ENCODE measurements at regions not wholly inside any gene's neighbourhood (a gene's known extent, or its start where the extent isn't known, plus 50 kb on each side); places are given as distances from the start of the nearest gene placed in this dataset.

GRCh38 chr10:24039315-24039714 lies 169.6 kb upstream of the KIAA1217 start:
- no peaks in the 10 kb centered on the region for H3K4me1 ChIP-seq (ENCODE audit: control extremely low read depth in 1 of 4, control insufficient read depth in 4 of 4, insufficient read depth in 4 of 4, low read length in 3 of 4)
- H3K27ac ChIP-seq (ENCODE audit: insufficient read depth in 1 of 2, low read depth in 1 of 2, low read length in 2 of 2, poor library complexity in 1 of 2, severe bottlenecking in 2 of 2) = no peak overlapping the region
- H3K27me3 ChIP-seq (replicated peaks in 2 of 5; ENCODE audit: control insufficient read depth in 4 of 5, insufficient read depth in 5 of 5, low read length in 4 of 5) = no peaks in the 10 kb centered on the region
- WGBS (ENCODE audit: insufficient coverage) = 80% methylated on average over 1 of the region's 5 CpGs
- no peak for DNase-seq
- H3K4me3 ChIP-seq (ENCODE audit: control insufficient read depth in 1 of 7, extremely low read depth in 1 of 7, insufficient read depth in 4 of 7, low read depth in 2 of 7, low read length in 6 of 7) = no peak overlapping the region
- POLR2A ChIA-PET = no interaction called here
- H3K9me3 ChIP-seq (ENCODE audit: control extremely low read depth in 1 of 5, control insufficient read depth in 4 of 5, insufficient read depth in 2 of 5, low read depth in 1 of 5, low read length in 4 of 5) = no peaks in the 10 kb centered on the region
- CTCF ChIA-PET = interaction anchor here (0.9 kb wide), 1 partner anchor 27 kb away, joined by 4 read pairs; no protein-coding TSS in a partner anchor
- no peaks in the 10 kb centered on the region for H3K36me3 ChIP-seq (ENCODE audit: control insufficient read depth in 4 of 4, insufficient read depth in 4 of 4, low read length in 3 of 4)

DNA sequence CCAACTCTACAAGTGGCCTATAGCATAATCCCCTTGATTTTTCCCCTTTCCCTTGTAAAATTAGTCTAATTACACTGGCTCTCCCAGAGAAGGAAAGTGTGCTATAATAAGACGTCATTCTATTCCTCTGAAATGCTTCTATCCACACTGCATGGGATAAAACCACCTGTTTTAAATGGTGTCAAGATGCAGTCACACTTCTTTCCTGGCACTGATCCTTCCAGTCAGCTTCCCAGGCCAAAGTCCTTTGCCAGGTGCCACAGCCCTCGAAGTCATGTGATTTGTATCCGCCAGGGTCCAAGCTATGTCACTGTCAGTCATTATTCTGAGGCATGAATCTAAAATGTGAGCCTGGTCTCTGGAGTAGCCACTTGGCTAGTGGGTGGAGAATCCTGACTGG lies 169.0 kb upstream of the KIAA1217 start:
- no peaks in the 10 kb centered on the region for H3K36me3 ChIP-seq (ENCODE audit: control insufficient read depth in 4 of 4, insufficient read depth in 4 of 4, low read length in 3 of 4)
- CTCF ChIA-PET = interaction anchor here (0.9 kb wide), 1 partner anchor 28 kb away, joined by 4 read pairs; no protein-coding TSS in a partner anchor
- H3K4me1 ChIP-seq (ENCODE audit: control extremely low read depth in 1 of 4, control insufficient read depth in 4 of 4, insufficient read depth in 4 of 4, low read length in 3 of 4) = no peaks in the 10 kb centered on the region
- WGBS (ENCODE audit: insufficient coverage) = 100% methylated on average over 3 of the region's 3 CpGs
- no peaks in the 10 kb centered on the region for H3K9me3 ChIP-seq (ENCODE audit: control extremely low read depth in 1 of 5, control insufficient read depth in 4 of 5, insufficient read depth in 2 of 5, low read depth in 1 of 5, low read length in 4 of 5)
- no peak overlapping the region for H3K27ac ChIP-seq (ENCODE audit: insufficient read depth in 1 of 2, low read depth in 1 of 2, low read length in 2 of 2, poor library complexity in 1 of 2, severe bottlenecking in 2 of 2)
- POLR2A ChIA-PET = no interaction called here
- no peak overlapping the region for H3K4me3 ChIP-seq (ENCODE audit: control insufficient read depth in 1 of 7, extremely low read depth in 1 of 7, insufficient read depth in 4 of 7, low read depth in 2 of 7, low read length in 6 of 7)
- no peaks in the 10 kb centered on the region for H3K27me3 ChIP-seq (replicated peaks in 2 of 5; ENCODE audit: control insufficient read depth in 4 of 5, insufficient read depth in 5 of 5, low read length in 4 of 5)
- no peak for DNase-seq

DNA sequence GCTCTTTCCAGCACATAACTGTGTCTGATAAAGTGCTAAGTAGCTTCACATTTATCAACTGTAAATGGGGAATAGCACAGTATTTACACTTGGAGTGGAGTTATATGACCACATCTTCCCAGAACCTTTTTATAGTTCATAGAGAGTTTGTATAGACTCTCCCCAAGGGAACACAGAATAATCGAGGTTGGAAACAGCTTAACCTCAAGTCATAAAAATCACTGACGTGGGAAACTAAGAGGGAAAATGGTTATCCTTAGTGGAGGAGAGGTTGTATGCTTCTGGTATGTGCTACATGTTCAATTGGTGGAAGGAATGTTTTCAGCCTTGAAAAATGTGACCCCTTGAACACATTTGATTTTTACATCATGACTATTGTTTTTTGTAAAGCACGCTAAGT lies 167.9 kb upstream of the KIAA1217 start:
- DNase-seq = no peak
- POLR2A ChIA-PET = no interaction called here
- H3K4me3 ChIP-seq (ENCODE audit: control insufficient read depth in 1 of 7, extremely low read depth in 1 of 7, insufficient read depth in 4 of 7, low read depth in 2 of 7, low read length in 6 of 7) = no peak overlapping the region
- CTCF ChIA-PET = no interaction called here
- H3K27ac ChIP-seq (ENCODE audit: insufficient read depth in 1 of 2, low read depth in 1 of 2, low read length in 2 of 2, poor library complexity in 1 of 2, severe bottlenecking in 2 of 2) = no peak overlapping the region
- 67% methylated on average over 1 of the region's 3 CpGs for WGBS (ENCODE audit: insufficient coverage)
- no peaks in the 10 kb centered on the region for H3K36me3 ChIP-seq (ENCODE audit: control insufficient read depth in 4 of 4, insufficient read depth in 4 of 4, low read length in 3 of 4)
- H3K9me3 ChIP-seq (ENCODE audit: control extremely low read depth in 1 of 5, control insufficient read depth in 4 of 5, insufficient read depth in 2 of 5, low read depth in 1 of 5, low read length in 4 of 5) = no peaks in the 10 kb centered on the region
- no peaks in the 10 kb centered on the region for H3K27me3 ChIP-seq (replicated peaks in 2 of 5; ENCODE audit: control insufficient read depth in 4 of 5, insufficient read depth in 5 of 5, low read length in 4 of 5)
- H3K4me1 ChIP-seq (ENCODE audit: control extremely low read depth in 1 of 4, control insufficient read depth in 4 of 4, insufficient read depth in 4 of 4, low read length in 3 of 4) = no peaks in the 10 kb centered on the region

DNA sequence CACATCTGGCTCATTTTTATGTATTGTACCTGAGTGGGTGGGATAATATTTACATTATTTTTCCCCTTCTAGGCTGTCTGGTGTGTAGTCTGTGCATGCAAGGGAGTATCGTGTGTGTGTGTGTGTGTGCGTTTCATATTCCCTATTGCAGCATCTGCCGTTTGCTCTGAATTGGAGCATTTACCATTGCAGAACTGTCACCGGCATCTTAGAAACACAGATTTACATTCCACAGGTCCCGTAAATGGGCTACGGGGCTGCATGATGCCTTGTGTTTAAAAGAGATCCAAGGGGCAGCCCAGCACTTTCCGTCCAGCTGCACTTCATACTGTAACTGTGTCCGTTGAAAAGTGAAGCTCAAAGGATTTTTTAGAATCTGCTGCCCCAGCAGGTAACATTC lies 167.1 kb upstream of the KIAA1217 start:
- WGBS (ENCODE audit: insufficient coverage) = 86% methylated on average over 6 of the region's 8 CpGs
- ChIA-PET POLR2A (no interaction called here), CTCF (no interaction called here)
- no peaks in the 10 kb centered on the region for H3K36me3 ChIP-seq (ENCODE audit: control insufficient read depth in 4 of 4, insufficient read depth in 4 of 4, low read length in 3 of 4)
- no peaks in the 10 kb centered on the region for H3K9me3 ChIP-seq (ENCODE audit: control extremely low read depth in 1 of 5, control insufficient read depth in 4 of 5, insufficient read depth in 2 of 5, low read depth in 1 of 5, low read length in 4 of 5)
- no peak for DNase-seq
- H3K27me3 ChIP-seq (replicated peaks in 2 of 5; ENCODE audit: control insufficient read depth in 4 of 5, insufficient read depth in 5 of 5, low read length in 4 of 5) = no peaks in the 10 kb centered on the region
- no peak overlapping the region for H3K4me3 ChIP-seq (ENCODE audit: control insufficient read depth in 1 of 7, extremely low read depth in 1 of 7, insufficient read depth in 4 of 7, low read depth in 2 of 7, low read length in 6 of 7)
- H3K27ac ChIP-seq (ENCODE audit: insufficient read depth in 1 of 2, low read depth in 1 of 2, low read length in 2 of 2, poor library complexity in 1 of 2, severe bottlenecking in 2 of 2) = no peak overlapping the region
- no peaks in the 10 kb centered on the region for H3K4me1 ChIP-seq (ENCODE audit: control extremely low read depth in 1 of 4, control insufficient read depth in 4 of 4, insufficient read depth in 4 of 4, low read length in 3 of 4)

- Histone ChIP-seq H3K27me3 (replicated peaks in 2 of 5; ENCODE audit: control insufficient read depth in 4 of 5, insufficient read depth in 5 of 5, low read length in 4 of 5) (no peaks in the 10 kb centered on the region), H3K27ac (ENCODE audit: insufficient read depth in 1 of 2, low read depth in 1 of 2, low read length in 2 of 2, poor library complexity in 1 of 2, severe bottlenecking in 2 of 2) (no peak overlapping the region), H3K9me3 (ENCODE audit: control extremely low read depth in 1 of 5, control insufficient read depth in 4 of 5, insufficient read depth in 2 of 5, low read depth in 1 of 5, low read length in 4 of 5) (no peaks in the 10 kb centered on the region), H3K4me1 (ENCODE audit: control extremely low read depth in 1 of 4, control insufficient read depth in 4 of 4, insufficient read depth in 4 of 4, low read length in 3 of 4) (no peaks in the 10 kb centered on the region), H3K4me3 (ENCODE audit: control insufficient read depth in 1 of 7, extremely low read depth in 1 of 7, insufficient read depth in 4 of 7, low read depth in 2 of 7, low read length in 6 of 7) (no peak overlapping the region), H3K36me3 (ENCODE audit: control insufficient read depth in 4 of 4, insufficient read depth in 4 of 4, low read length in 3 of 4) (no peaks in the 10 kb centered on the region)
- CTCF ChIA-PET = no interaction called here
- 100% methylated on average over 2 of the region's 3 CpGs for WGBS (ENCODE audit: insufficient coverage)
- DNase-seq = no peak
- POLR2A ChIA-PET = no interaction called here
Measured at GRCh38 chr10:24042884-24043283, 166.1 kb upstream of the KIAA1217 start.

DNA sequence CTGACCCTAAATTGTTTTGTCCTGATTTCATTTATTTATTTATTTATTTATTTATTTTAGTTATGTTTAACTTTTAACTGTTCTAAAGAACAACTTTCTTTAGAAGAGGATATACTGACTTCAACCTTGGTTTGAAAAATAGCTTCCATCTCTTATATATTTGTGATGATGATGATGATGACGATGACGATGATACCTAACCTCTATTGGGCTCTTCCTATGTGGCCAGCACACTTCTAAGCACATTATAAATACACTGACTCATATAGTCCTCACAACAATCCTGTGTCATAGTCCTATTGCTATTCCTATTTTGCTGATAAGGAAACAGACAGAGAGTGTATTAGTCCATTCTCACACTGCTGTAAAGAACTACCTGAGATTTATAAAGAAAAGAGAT lies 162.9 kb upstream of the KIAA1217 start:
- no peaks in the 10 kb centered on the region for H3K4me1 ChIP-seq (ENCODE audit: control extremely low read depth in 1 of 4, control insufficient read depth in 4 of 4, insufficient read depth in 4 of 4, low read length in 3 of 4)

GRCh38 chr10:24047176-24047575 lies 161.8 kb upstream of the KIAA1217 start:
- Histone ChIP-seq H3K36me3 (ENCODE audit: control insufficient read depth in 4 of 4, insufficient read depth in 4 of 4, low read length in 3 of 4) (no peaks in the 10 kb centered on the region), H3K27me3 (replicated peaks in 2 of 5; ENCODE audit: control insufficient read depth in 4 of 5, insufficient read depth in 5 of 5, low read length in 4 of 5) (no peaks in the 10 kb centered on the region), H3K4me1 (ENCODE audit: control extremely low read depth in 1 of 4, control insufficient read depth in 4 of 4, insufficient read depth in 4 of 4, low read length in 3 of 4) (no peaks in the 10 kb centered on the region), H3K27ac (ENCODE audit: insufficient read depth in 1 of 2, low read depth in 1 of 2, low read length in 2 of 2, poor library complexity in 1 of 2, severe bottlenecking in 2 of 2) (no peak overlapping the region), H3K9me3 (ENCODE audit: control extremely low read depth in 1 of 5, control insufficient read depth in 4 of 5, insufficient read depth in 2 of 5, low read depth in 1 of 5, low read length in 4 of 5) (no peaks in the 10 kb centered on the region), H3K4me3 (ENCODE audit: control insufficient read depth in 1 of 7, extremely low read depth in 1 of 7, insufficient read depth in 4 of 7, low read depth in 2 of 7, low read length in 6 of 7) (no peak overlapping the region)
- CTCF ChIA-PET = no interaction called here
- POLR2A ChIA-PET = no interaction called here
- DNase-seq = no peak
- WGBS (ENCODE audit: insufficient coverage) = no CpG with 5 or more reads among the region's 1 CpG

More for the DNA sequence above, 162.9 kb upstream of the KIAA1217 start:
- no peak for DNase-seq
- POLR2A ChIA-PET = no interaction called here
- CTCF ChIA-PET = no interaction called here
- Histone ChIP-seq H3K4me3 (ENCODE audit: control insufficient read depth in 1 of 7, extremely low read depth in 1 of 7, insufficient read depth in 4 of 7, low read depth in 2 of 7, low read length in 6 of 7) (no peak overlapping the region), H3K27me3 (replicated peaks in 2 of 5; ENCODE audit: control insufficient read depth in 4 of 5, insufficient read depth in 5 of 5, low read length in 4 of 5) (no peaks in the 10 kb centered on the region), H3K36me3 (ENCODE audit: control insufficient read depth in 4 of 4, insufficient read depth in 4 of 4, low read length in 3 of 4) (no peaks in the 10 kb centered on the region), H3K27ac (ENCODE audit: insufficient read depth in 1 of 2, low read depth in 1 of 2, low read length in 2 of 2, poor library complexity in 1 of 2, severe bottlenecking in 2 of 2) (no peak overlapping the region), H3K9me3 (ENCODE audit: control extremely low read depth in 1 of 5, control insufficient read depth in 4 of 5, insufficient read depth in 2 of 5, low read depth in 1 of 5, low read length in 4 of 5) (no peaks in the 10 kb centered on the region)
- no CpG with 5 or more reads among the region's 2 CpGs for WGBS (ENCODE audit: insufficient coverage)
